ENCODE measurements at regions not wholly inside any gene's neighbourhood (a gene's known extent, or its start where the extent isn't known, plus 50 kb on each side); places are given as distances from the start of the nearest gene placed in this dataset.
"Not testable (repeated sequence)": the region's sequence is repeated elsewhere in the genome, so short reads cannot be mapped to it uniquely, and the experiment has no call there.

GRCh38 chr16:77488652-77489051, 53.8 kb upstream of the ADAMTS18 start:
- DNase-seq (ENCODE audit: low read depth): no peak

DNA sequence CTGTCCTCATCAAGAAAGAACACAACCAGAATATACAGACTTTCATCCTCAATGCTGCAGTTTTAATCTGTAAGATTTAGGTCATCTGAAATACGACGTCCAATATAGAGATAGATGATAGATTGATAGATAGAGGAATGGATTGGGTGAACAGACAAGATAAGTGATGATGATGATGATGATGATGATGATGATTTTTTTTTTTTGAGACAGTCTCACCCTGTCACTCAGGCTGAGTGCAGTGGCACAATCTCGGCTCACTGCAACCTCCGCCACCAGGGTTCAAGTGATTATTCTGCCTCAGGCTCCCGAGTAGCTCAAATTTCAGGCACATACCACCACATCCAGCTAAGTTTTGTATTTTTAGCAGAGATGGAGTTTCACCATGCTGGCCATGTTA, 56.3 kb upstream of the ADAMTS18 start:
- no peak for DNase-seq (ENCODE audit: low read depth)

DNA sequence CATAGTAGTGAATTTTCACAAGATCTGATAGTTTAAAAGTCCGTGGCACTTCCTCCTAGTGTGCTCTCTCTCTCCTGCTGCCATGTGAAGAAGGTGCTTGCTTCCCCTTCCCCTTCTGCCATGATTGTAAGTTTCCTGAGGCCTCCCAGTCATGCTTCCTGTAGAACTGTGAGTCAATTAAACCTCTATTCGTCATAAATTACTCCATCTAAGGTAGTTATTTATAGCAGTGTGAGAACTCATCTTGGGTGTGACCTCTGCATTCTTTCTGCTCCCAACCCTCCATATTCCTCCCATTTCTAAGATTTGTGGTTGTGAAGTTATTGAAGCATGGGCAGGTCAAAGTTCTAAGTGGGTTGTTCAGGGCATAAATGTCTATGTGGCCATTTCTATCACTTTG, 62.1 kb upstream of the ADAMTS18 start:
- no peak for DNase-seq (ENCODE audit: low read depth)

DNA sequence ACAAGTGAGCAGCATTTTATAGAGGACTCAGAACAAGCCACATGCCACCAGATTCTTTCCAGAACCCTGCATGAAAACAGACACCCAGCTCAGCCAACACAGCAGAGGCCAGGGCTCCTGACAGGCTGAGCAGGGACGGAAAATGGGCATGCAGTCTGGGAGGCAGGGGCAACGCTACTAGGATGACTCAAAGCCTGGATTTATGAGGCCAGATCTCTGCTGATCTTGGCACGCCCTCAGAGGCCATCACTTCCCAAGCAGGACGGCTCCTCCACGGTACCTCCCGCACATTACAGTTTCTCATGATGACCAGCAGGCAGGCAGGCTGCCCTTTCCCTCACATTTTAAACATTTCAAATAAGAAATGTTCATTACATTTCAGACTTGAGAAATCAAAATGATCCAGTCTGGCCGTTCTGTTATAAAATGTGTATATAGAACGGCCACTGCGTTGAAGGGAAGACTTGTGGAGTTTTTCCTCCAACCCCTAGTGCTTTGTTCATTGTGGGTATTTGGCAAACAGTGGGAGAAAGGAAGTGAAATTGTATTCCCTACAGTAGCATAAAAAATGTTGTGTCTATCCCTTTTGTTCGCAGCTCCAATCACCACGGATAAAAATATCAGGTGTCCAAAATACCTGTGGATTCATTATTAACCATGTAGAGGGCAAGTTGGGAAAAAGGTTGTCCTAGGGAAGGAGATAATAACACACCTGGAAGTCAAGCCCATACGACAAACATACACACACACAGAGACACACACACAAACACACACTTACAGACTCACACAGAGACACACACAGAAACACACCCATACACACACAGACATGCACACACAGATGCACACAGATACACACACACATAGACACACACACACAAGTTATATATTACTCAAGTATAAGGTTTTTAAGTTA, 64.8 kb upstream of the ADAMTS18 start:
- no peak for DNase-seq (ENCODE audit: low read depth)

GRCh38 chr16:77500286-77500598, 65.4 kb upstream of the ADAMTS18 start:
- no peak for DNase-seq (ENCODE audit: low read depth)

DNA sequence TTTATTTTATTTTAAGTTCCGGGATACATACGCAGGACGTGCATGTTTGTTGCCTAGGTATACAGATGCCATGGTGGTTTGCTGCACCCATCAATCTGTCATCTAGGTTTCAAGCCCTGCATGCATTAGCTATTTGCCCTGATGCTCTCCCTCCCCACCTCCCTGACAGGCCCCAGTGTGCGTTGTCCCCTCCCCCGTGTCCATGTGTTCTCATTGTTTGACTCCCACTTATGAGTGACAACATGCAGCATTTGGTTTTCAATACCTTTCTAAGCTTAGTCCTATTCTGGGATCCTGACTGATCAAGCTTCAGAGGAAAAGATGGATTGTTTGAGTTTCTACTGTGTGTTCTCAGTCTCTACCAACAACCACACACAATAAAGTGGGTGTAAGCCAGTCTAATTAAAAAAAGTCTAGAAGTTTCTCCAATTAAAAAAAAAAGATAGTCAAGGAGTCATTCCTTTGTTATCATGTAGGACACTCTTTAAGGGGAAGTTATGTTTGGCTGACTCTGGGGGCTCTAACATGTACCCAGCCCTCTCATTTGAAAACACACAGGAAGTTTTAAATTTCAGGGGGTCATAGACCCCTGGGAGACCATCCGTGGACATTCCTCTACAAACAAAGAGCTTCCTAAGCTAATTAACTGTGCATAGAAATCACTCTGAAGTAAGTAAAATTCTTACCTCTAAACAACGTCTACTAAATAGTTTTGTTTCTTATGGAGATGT, 66.3 kb upstream of the ADAMTS18 start:
- DNase-seq (ENCODE audit: low read depth): no peak

- no peak for DNase-seq (ENCODE audit: low read depth)
These were observed 67.6 kb upstream of the ADAMTS18 start for GRCh38 chr16:77502448-77502847.

DNA sequence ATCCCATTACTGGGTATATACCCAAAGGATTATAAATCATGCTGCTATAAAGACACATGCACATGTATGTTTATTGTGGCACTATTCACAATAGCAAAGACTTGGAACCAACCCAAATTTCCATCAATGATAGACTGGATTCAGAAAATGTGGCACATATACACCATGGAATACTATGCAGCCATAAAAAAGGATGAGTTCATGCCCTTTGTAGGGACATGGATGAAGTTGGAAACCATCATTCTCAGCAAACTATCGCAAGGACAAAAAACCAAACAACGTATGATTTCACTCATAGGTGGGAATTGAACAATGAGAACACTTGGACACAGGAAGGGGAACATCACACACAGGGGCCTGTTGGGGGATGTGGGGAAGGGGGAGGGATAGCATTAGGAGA, 71.7 kb upstream of the ADAMTS18 start:
- not testable (repeated sequence) for DNase-seq (ENCODE audit: low read depth)

- no peak for DNase-seq (ENCODE audit: low read depth)
These were observed 74.2 kb upstream of the ADAMTS18 start for GRCh38 chr16:77509051-77509450.

- DNase-seq (ENCODE audit: low read depth): no peak
These were observed 75.0 kb upstream of the ADAMTS18 start for GRCh38 chr16:77509796-77510195.

GRCh38 chr16:77511053-77511452, 76.2 kb upstream of the ADAMTS18 start:
- DNase-seq (ENCODE audit: low read depth): no peak

DNA sequence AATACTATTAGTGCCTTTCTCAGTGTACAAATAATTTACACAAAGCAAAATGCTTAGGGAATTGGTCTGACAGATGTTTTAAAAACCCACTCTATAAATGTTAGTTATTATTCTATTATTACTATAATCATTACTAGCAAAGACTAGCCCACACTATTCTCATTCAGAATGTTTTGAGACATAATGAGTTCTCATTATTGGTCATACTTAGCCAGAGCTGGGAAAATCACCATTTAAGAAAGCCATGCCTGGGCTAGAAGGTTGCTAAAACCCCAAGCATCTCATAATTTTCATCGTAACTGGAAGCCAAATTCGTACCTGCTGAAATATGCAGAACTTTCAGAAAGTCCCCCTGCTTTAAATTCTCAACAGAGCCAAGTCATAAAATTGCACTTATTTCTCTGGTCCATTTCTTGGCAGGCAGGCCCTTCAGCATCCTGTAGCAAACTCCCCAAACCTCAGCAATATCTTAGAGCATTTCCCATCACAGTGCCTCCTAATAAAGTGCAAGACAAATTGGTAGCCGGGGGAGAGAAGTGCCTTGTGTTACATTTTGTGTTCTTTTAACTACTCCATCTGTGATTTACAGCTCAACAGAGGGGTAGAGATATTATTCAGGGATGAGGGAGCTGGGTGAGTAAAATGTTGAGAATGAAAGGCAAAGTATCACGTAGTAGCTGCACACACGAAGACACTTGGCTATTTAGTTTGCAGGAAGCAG, 79.8 kb upstream of the ADAMTS18 start:
- no peak for DNase-seq (ENCODE audit: low read depth)

DNA sequence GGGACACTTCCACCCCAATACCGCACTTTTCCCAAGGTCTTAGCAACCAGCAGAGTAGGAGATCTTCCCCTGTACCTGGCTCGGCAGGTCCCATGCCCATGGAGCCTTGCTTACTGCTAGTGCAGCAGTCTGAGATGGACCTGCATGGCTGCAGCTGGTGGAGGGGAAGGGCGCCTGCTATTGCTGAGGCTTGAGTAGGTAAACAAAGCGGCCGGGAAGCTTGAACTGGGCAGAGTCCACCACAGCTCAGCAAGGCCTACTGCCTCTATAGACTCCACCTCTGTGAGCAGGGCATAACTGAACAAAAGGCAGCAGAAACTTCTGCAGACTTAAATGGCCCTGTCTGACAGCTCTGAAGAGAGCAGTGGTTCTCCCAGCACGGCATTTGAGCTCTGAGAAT, 90.4 kb upstream of the ADAMTS18 start:
- DNase-seq (ENCODE audit: low read depth): not testable (repeated sequence)

DNA sequence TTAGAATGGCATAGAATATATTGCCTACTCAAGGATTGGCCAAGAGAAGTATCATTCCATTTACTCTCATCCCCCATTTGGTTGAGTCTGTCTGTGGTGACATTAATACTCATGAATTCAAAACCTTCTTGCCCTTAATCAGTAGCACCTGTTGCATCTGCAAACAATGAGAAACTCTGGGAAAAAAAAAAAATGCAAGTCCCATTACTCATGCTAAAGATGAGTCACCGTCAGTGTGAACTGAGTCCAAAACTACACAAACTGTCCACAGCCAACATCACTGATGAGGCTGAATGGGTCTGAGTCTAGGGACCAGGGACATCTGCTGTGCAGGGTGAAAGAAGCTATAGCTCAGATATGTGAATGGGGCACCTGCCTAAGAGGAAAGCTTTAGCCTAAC, 96.9 kb upstream of the ADAMTS18 start:
- no peak for DNase-seq (ENCODE audit: low read depth)

DNA sequence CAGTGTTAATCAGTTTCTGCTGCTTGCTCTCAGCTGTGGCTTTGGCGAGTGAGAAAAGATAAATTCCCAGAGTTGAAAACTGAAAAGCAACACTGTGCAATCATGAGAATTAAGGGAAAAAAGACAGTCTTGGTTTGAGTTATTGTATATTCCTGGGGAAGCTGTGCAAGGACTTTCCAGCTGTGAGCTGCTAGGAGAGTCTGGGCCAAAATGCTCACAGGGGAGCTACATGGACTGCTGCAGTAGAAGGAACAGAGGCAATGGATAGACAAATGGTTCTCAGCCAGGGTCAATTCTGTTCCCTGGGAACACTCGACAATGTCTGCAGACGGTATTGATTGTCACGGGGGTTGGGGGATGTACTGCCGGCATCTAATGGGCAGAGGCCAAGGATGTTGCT, 102.0 kb upstream of the ADAMTS18 start:
- DNase-seq (ENCODE audit: low read depth): no peak

- no peak for DNase-seq (ENCODE audit: low read depth)
These were observed 104.7 kb upstream of the ADAMTS18 start for GRCh38 chr16:77539421-77540034.

GRCh38 chr16:77540646-77541045, 105.8 kb upstream of the ADAMTS18 start:
- DNase-seq (ENCODE audit: low read depth): no peak

DNA sequence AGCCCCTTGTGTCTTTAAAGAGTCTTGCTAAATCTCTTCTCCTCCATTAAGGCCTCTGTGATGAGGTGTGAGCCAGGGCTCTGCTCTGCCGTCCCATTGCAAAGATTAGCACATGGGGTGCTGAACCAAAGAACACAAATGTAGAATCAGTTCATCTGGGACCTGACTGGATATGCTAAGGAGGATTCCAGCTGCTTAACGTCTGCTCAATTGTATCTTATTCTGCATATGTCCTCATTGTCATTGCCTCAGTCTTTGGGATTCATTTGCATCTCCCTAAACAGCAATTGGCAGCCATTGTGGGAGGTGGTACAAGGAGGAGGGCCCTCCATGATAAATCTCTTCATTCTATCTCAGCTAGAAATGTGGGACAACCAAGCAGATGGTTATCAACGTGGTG, 106.3 kb upstream of the ADAMTS18 start:
- no peak for DNase-seq (ENCODE audit: low read depth)

DNA sequence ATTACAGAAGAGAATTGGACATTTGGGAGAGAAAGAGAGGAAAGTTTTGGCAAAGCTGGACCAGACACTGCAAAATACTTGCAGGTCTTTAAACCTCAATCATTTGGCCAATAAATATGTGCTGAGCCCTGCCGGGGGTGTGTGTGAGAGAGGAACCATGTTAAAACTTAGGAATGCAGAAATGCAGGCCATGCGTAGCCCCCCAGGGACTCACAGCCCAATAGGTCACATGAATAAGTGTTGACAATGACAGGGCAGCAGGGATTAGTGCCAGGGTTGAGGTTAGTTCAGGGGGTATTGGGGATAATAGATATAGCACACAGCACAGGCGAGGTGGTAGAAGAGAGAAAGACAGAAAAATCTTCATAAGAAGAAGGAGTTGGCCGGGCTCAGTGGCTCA, 113.3 kb upstream of the ADAMTS18 start:
- DNase-seq (ENCODE audit: low read depth): no peak

- DNase-seq (ENCODE audit: low read depth): no peak
These were observed 113.9 kb upstream of the ADAMTS18 start for GRCh38 chr16:77548766-77549165.

DNA sequence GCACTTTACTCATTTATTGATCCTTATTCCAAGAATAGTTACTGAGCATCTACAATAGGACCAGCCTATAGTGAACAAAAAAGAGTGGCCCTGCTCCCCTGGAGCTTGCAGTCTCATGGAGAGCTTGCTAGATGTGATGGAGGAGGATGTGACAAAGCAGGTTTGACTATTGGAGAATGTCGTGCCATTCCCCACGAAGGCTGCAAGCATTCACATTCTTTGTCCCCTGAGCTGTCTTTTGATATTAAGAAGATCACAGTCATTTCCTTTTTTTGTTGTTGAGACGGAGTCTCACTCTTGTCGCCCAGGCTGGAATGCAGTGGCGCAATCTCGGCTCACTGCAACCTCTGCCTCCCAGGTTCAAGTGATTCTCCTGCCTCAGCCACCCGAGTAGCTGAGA, 115.0 kb upstream of the ADAMTS18 start:
- no peak for DNase-seq (ENCODE audit: low read depth)

DNA sequence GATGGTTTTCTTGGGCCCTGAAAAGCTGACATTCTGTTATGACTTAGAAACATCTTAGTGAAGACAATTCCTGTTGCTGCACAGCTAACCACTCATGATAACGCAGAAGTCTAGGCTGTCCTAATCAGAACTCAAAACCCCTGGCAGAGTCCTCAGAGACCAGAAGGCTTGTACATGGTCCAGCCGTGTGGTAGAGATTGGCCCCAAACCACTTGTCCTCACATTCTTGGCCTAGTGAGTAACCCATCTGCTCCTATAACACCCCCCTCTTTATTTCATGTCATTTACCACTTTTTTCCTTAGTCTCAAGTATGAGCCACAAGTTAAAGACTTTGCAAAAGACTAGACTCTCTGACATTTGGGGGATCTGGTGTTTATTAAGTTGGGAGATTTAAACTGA, 116.5 kb upstream of the ADAMTS18 start:
- DNase-seq (ENCODE audit: low read depth): no peak

GRCh38 chr16:77553130-77553529, 118.3 kb upstream of the ADAMTS18 start:
- no peak for DNase-seq (ENCODE audit: low read depth)

Data from activated T-cell treated with anti-CD3 and anti-CD28 coated beads for 24 hours (primary cell).